Astrocyte (in vitro differentiated cells and primary cell): ENCODE measurements at regions not wholly inside any gene's neighbourhood (a gene's known extent, or its start where the extent isn't known, plus 50 kb on each side); places are given as distances from the start of the nearest gene placed in this dataset.

Experiments
- DNase-seq: peaks from one replicate; pipeline ENCODE4 v3.0.0-alpha.2; 2010; ENCODE audit warnings: low read depth
- FAIRE-seq: peaks from 2 replicates; lab custom pipeline; 2011; peaks lifted over from hg19 to GRCh38; lab: Jason Lieb, UNC
- H2AFZ ChIP-seq: 2 replicates; pipeline ENCODE4 v1.6.0; 2012; ENCODE audit warnings: low read depth, low read length, inconsistent platforms
- H3K27ac ChIP-seq: 2 replicates; pipeline ENCODE4 v1.5.1; 2011; ENCODE audit warnings: low read depth, low read length, inconsistent platforms
- H3K27me3 ChIP-seq: 2 replicates; pipeline ENCODE4 v1.6.0; 2011; ENCODE audit warnings: low read length, inconsistent platforms; ENCODE audit not compliant: insufficient read depth
- H3K36me3 ChIP-seq: 2 replicates; pipeline ENCODE4 v1.5.1; 2011; ENCODE audit warnings: low read length, inconsistent platforms; ENCODE audit not compliant: insufficient read depth
- H3K4me1 ChIP-seq: 2 replicates; pipeline ENCODE4 v1.5.1; 2011; ENCODE audit warnings: low read length, inconsistent platforms; ENCODE audit not compliant: insufficient read depth
- H3K4me2 ChIP-seq: 2 replicates; pipeline ENCODE4 v1.6.0; 2012; ENCODE audit warnings: low read length, inconsistent platforms
- H3K4me3 ChIP-seq: 2 replicates; pipeline ENCODE4 v1.5.1; 2011; ENCODE audit warnings: low read depth, mild to moderate bottlenecking, low read length, inconsistent platforms; ENCODE audit not compliant: insufficient read depth
- H3K79me2 ChIP-seq: 2 replicates; pipeline ENCODE4 v1.6.0; 2012; ENCODE audit warnings: mild to moderate bottlenecking, low read length, inconsistent platforms; ENCODE audit not compliant: insufficient read depth
- H3K9ac ChIP-seq: 2 replicates; pipeline ENCODE4 v1.6.0; 2012; ENCODE audit warnings: mild to moderate bottlenecking, low read length, inconsistent platforms
- H3K9me3 ChIP-seq: 2 replicates; pipeline ENCODE4 v1.5.1; 2012; ENCODE audit warnings: low read depth, mild to moderate bottlenecking, low read length, inconsistent platforms; ENCODE audit not compliant: insufficient read depth
- H4K20me1 ChIP-seq: 2 replicates; pipeline ENCODE4 v1.6.0; 2012; ENCODE audit warnings: low read length, inconsistent platforms; ENCODE audit not compliant: insufficient read depth
- H3K27ac Mint-ChIP-seq: one replicate; pipeline ENCODE4 v1.8.0; 2021; ENCODE audit warnings: mild to moderate bottlenecking, mixed read lengths; ENCODE audit not compliant: unreplicated experiment
- H3K27me3 Mint-ChIP-seq: one replicate; pipeline ENCODE4 v1.8.0; 2021; ENCODE audit warnings: low read depth, mixed read lengths; ENCODE audit not compliant: unreplicated experiment
- H3K36me3 Mint-ChIP-seq: one replicate; pipeline ENCODE4 v1.8.0; 2021; ENCODE audit warnings: low read depth, mixed read lengths; ENCODE audit not compliant: unreplicated experiment
- H3K4me1 Mint-ChIP-seq: one replicate; pipeline ENCODE4 v1.8.0; 2021; ENCODE audit warnings: low read depth, mixed read lengths; ENCODE audit not compliant: unreplicated experiment
- H3K4me3 Mint-ChIP-seq: one replicate; pipeline ENCODE4 v1.8.0; 2021; ENCODE audit warnings: mild to moderate bottlenecking, moderate library complexity, mixed read lengths; ENCODE audit not compliant: unreplicated experiment
- H3K9me3 Mint-ChIP-seq: one replicate; pipeline ENCODE4 v1.8.0; 2021; ENCODE audit warnings: mild to moderate bottlenecking, mixed read lengths; ENCODE audit not compliant: unreplicated experiment
- EZH2 ChIP-seq: IDR thresholded peaks from 2 replicates; pipeline ENCODE4 v1.6.1; 2012; ENCODE audit warnings: mild to moderate bottlenecking, low read length, inconsistent platforms; ENCODE audit not compliant: insufficient read depth
- TF ChIP-seq, protein P1 (sequence below): IDR thresholded peaks from 2 replicates; pipeline ENCODE4 v1.5.1; 2011; ENCODE audit warnings: low read depth, mild to moderate bottlenecking, inconsistent platforms, low read length, moderate library complexity; ENCODE audit not compliant: insufficient read depth

DNA sequence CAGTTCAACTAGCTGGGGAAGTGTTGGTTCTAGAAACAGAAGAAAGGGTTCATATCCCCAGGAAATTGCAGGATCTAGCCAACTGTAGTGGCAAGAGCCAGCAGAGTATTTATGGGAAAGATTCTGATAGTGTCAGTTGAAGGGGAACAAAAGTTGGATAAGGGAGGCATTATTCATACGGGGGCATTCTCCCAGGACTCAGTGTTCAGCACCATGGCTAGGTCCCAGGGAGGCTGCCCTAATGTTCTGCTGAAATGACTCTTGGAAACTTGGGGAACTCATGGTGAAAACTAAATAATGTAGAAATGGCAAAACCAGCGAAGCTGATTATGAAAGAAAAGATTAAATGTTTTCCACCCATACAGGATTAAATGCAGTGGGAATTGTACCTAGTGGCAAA, 543.7 kb downstream of the TRIB2 start:
- Histone ChIP-seq H2AFZ (no peak overlapping the region), H3K27me3 (no peaks in the 10 kb centered on the region), H3K36me3 (no peaks in the 10 kb centered on the region), H3K9me3 (no peaks in the 10 kb centered on the region), H3K9ac (no peak overlapping the region), H3K4me3 (no peak overlapping the region), H3K79me2 (no peaks in the 10 kb centered on the region), H3K4me1 (no peaks in the 10 kb centered on the region), H3K27ac (no peak overlapping the region), H3K4me2 (no peak overlapping the region), H4K20me1 (no peaks in the 10 kb centered on the region)
- no peak for DNase-seq
- no peak overlapping the region for H3K4me3 Mint-ChIP-seq
- H3K9me3 Mint-ChIP-seq, result peaks cover 2% of the 10 kb centered on the region
- TF ChIP-seq EZH2, result no peak
- TF ChIP-seq, protein P1, sequence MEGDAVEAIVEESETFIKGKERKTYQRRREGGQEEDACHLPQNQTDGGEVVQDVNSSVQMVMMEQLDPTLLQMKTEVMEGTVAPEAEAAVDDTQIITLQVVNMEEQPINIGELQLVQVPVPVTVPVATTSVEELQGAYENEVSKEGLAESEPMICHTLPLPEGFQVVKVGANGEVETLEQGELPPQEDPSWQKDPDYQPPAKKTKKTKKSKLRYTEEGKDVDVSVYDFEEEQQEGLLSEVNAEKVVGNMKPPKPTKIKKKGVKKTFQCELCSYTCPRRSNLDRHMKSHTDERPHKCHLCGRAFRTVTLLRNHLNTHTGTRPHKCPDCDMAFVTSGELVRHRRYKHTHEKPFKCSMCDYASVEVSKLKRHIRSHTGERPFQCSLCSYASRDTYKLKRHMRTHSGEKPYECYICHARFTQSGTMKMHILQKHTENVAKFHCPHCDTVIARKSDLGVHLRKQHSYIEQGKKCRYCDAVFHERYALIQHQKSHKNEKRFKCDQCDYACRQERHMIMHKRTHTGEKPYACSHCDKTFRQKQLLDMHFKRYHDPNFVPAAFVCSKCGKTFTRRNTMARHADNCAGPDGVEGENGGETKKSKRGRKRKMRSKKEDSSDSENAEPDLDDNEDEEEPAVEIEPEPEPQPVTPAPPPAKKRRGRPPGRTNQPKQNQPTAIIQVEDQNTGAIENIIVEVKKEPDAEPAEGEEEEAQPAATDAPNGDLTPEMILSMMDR, result no peak
- no peaks in the 10 kb centered on the region for H3K27me3 Mint-ChIP-seq
- no peaks in the 10 kb centered on the region for H3K36me3 Mint-ChIP-seq
- H3K27ac Mint-ChIP-seq, result no peak overlapping the region
- no peaks in the 10 kb centered on the region for H3K4me1 Mint-ChIP-seq
- FAIRE-seq, result no peak

GRCh38 chr2:13266166-13266565, 549.4 kb downstream of the TRIB2 start:
- no peak overlapping the region for H3K27ac Mint-ChIP-seq
- no peak for FAIRE-seq
- Histone ChIP-seq H3K79me2 (no peaks in the 10 kb centered on the region), H3K9ac (no peak overlapping the region), H4K20me1 (no peaks in the 10 kb centered on the region), H3K4me1 (no peaks in the 10 kb centered on the region), H3K27me3 (no peaks in the 10 kb centered on the region), H3K4me3 (no peak overlapping the region), H3K36me3 (no peaks in the 10 kb centered on the region), H3K27ac (no peak overlapping the region), H3K9me3 (no peaks in the 10 kb centered on the region), H3K4me2 (no peak overlapping the region), H2AFZ (no peak overlapping the region)
- TF ChIP-seq EZH2, result no peak
- TF ChIP-seq, protein P1, result no peak
- no peak overlapping the region for H3K4me3 Mint-ChIP-seq
- no peaks in the 10 kb centered on the region for H3K36me3 Mint-ChIP-seq
- peaks cover 2% of the 10 kb centered on the region for H3K9me3 Mint-ChIP-seq
- H3K4me1 Mint-ChIP-seq, result no peaks in the 10 kb centered on the region
- no peak for DNase-seq
- H3K27me3 Mint-ChIP-seq, result no peaks in the 10 kb centered on the region

- no peaks in the 10 kb centered on the region for H3K27me3 Mint-ChIP-seq
- TF ChIP-seq, protein P1, result no peak
- TF ChIP-seq EZH2, result no peak
- no peak overlapping the region for H3K4me3 Mint-ChIP-seq
- Histone ChIP-seq H2AFZ (no peak overlapping the region), H3K27me3 (no peaks in the 10 kb centered on the region), H4K20me1 (no peaks in the 10 kb centered on the region), H3K4me2 (no peak overlapping the region), H3K4me1 (no peaks in the 10 kb centered on the region), H3K4me3 (no peak overlapping the region), H3K27ac (no peak overlapping the region), H3K36me3 (no peaks in the 10 kb centered on the region), H3K9ac (no peak overlapping the region), H3K79me2 (no peaks in the 10 kb centered on the region), H3K9me3 (no peaks in the 10 kb centered on the region)
- DNase-seq, result no peak
- H3K36me3 Mint-ChIP-seq, result no peaks in the 10 kb centered on the region
- H3K27ac Mint-ChIP-seq, result no peak overlapping the region
- peaks cover 2% of the 10 kb centered on the region for H3K9me3 Mint-ChIP-seq
- H3K4me1 Mint-ChIP-seq, result no peaks in the 10 kb centered on the region
- no peak for FAIRE-seq
Measured at GRCh38 chr2:13284688-13285087, 568.0 kb downstream of the TRIB2 start.
